GM18907 (cell line): ENCODE measurements at regions not wholly inside any gene's neighbourhood (a gene's known extent, or its start where the extent isn't known, plus 50 kb on each side); places are given as distances from the start of the nearest gene placed in this dataset.
"Not testable (repeated sequence)": the region's sequence is repeated elsewhere in the genome, so short reads cannot be mapped to it uniquely, and the experiment has no call there.

Experiments
- ATAC-seq: cut with Tn5 transposase; IDR thresholded peaks from one replicate; pipeline ENCODE4 v1.9.1; 2021; ENCODE audit warnings: mild to moderate bottlenecking, moderate library complexity; ENCODE audit not compliant: unreplicated experiment

- ATAC-seq: peak; percentile 99
Measured at GRCh38 chr6:101011186-101011585, 130.1 kb upstream of the ASCC3 start.

- no peak for ATAC-seq
Measured at GRCh38 chr6:101013612-101014195, 132.6 kb upstream of the ASCC3 start.

GRCh38 chr6:101015541-101015940 is 134.4 kb upstream of the ASCC3 start:
- ATAC-seq: no peak

GRCh38 chr6:101016163-101016562 is 135.0 kb upstream of the ASCC3 start:
- ATAC-seq: no peak

GRCh38 chr6:101018157-101018556 is 137.0 kb upstream of the ASCC3 start:
- no peak for ATAC-seq

- no peak for ATAC-seq
Measured at GRCh38 chr6:101021504-101021903, 140.4 kb upstream of the ASCC3 start.

GRCh38 chr6:101042966-101043365 is 161.8 kb upstream of the ASCC3 start:
- ATAC-seq: no peak

- no peak for ATAC-seq
Measured at GRCh38 chr6:101058296-101058695, 177.2 kb upstream of the ASCC3 start.

GRCh38 chr6:101066481-101066880 is 185.4 kb upstream of the ASCC3 start:
- ATAC-seq: no peak

- ATAC-seq: no peak
Measured at GRCh38 chr6:101069191-101069795, 188.2 kb upstream of the ASCC3 start.

- no peak for ATAC-seq
Measured at GRCh38 chr6:101070044-101070608, 189.0 kb upstream of the ASCC3 start.

- no peak for ATAC-seq
Measured at GRCh38 chr6:101077344-101077743, 196.2 kb upstream of the ASCC3 start.

- no peak for ATAC-seq
Measured at GRCh38 chr6:101079696-101080270, 198.7 kb upstream of the ASCC3 start.

- ATAC-seq: no peak
Measured at GRCh38 chr6:101080597-101080996, 199.5 kb upstream of the ASCC3 start.

GRCh38 chr6:101083533-101084175 is 202.5 kb upstream of the ASCC3 start:
- no peak for ATAC-seq

- no peak for ATAC-seq
Measured at GRCh38 chr6:101085327-101085726, 204.2 kb upstream of the ASCC3 start.

- no peak for ATAC-seq
Measured at GRCh38 chr6:101086473-101086872, 205.3 kb upstream of the ASCC3 start.

- no peak for ATAC-seq
Measured at GRCh38 chr6:101088594-101088993, 207.5 kb upstream of the ASCC3 start.

GRCh38 chr6:101089640-101090039 is 208.5 kb upstream of the ASCC3 start:
- no peak for ATAC-seq

- ATAC-seq: no peak
Measured at GRCh38 chr6:101090281-101090680, 209.2 kb upstream of the ASCC3 start.

- ATAC-seq: not testable (repeated sequence)
Measured at GRCh38 chr6:101098605-101099004, 217.5 kb upstream of the ASCC3 start.

GRCh38 chr6:101102702-101103101 is 221.6 kb upstream of the ASCC3 start:
- ATAC-seq: no peak
